Stimulated activated memory B cell treated with anti-CD40 and anti-IgM and Interleukin-4, amounts not matched to agents 10 μg/mL and 1 μg/mL and 100 μg/mL, for 72 hours (primary cell): ENCODE measurements at regions not wholly inside any gene's neighbourhood (a gene's known extent, or its start where the extent isn't known, plus 50 kb on each side); places are given as distances from the start of the nearest gene placed in this dataset.

ENCODE experiments used
- ATAC-seq: fragments of 150-1000 bp; cut with Tn5 transposase; 2 replicates; pipeline ENCODE4 v1.10.0; 2021
- H3K27ac Mint-ChIP-seq: one replicate; pipeline ENCODE4 v1.8.0; 2022; ENCODE audit warnings: mild to moderate bottlenecking, mixed read lengths
- H3K27me3 Mint-ChIP-seq: one replicate; pipeline ENCODE4 v1.8.0; 2022; ENCODE audit warnings: mixed read lengths
- H3K36me3 Mint-ChIP-seq: one replicate; pipeline ENCODE4 v1.8.0; 2022; ENCODE audit warnings: mixed read lengths
- H3K4me1 Mint-ChIP-seq: one replicate; pipeline ENCODE4 v1.8.0; 2022; ENCODE audit warnings: mixed read lengths
- H3K4me3 Mint-ChIP-seq: one replicate; pipeline ENCODE4 v1.8.0; 2022; ENCODE audit warnings: mild to moderate bottlenecking, moderate library complexity, mixed read lengths
- H3K9me3 Mint-ChIP-seq: one replicate; pipeline ENCODE4 v1.8.0; 2022; ENCODE audit warnings: mixed read lengths

DNA sequence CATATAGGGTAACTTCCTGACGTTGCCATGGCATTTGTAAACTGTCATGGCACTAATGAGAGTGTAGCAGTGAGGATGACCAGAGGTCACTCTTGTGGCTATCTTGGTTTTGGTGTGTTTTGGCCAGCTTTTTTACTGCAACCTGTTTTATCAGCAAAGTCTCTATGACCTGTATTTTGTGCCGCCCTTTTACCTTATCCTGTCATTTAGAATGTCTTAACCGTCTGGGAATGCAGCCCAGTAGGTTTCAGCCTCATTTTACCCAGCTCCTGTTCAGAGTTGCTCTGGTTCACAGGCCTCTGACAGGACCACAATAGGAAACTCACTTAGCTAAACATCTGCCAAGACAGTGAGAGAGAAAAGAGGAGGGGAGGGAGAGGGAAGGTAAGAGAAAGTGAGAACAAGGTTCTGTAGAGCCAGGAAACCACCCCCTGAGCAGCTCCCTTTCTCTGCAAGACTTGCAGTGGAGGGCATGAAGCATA lies 64.8 kb upstream of the PLEKHG3 start:
- Mint-ChIP-seq H3K27me3 (peaks cover 9% of the 10 kb centered on the region), H3K4me1 (no peaks in the 10 kb centered on the region)

GRCh38 chr14:64640839-64641238 lies 63.4 kb upstream of the PLEKHG3 start:
- Mint-ChIP-seq H3K4me3 (no peak overlapping the region), H3K4me1 (no peaks in the 10 kb centered on the region), H3K27ac (no peak overlapping the region), H3K36me3 (peaks cover 5% of the 10 kb centered on the region), H3K27me3 (peaks cover 10% of the 10 kb centered on the region), H3K9me3 (no peaks in the 10 kb centered on the region)
- ATAC-seq = no peak

More for the DNA sequence above, 64.8 kb upstream of the PLEKHG3 start:
- no peak for ATAC-seq
- Mint-ChIP-seq H3K36me3 (peaks cover 5% of the 10 kb centered on the region), H3K4me3 (no peak overlapping the region), H3K27ac (no peak overlapping the region), H3K9me3 (no peaks in the 10 kb centered on the region)

DNA sequence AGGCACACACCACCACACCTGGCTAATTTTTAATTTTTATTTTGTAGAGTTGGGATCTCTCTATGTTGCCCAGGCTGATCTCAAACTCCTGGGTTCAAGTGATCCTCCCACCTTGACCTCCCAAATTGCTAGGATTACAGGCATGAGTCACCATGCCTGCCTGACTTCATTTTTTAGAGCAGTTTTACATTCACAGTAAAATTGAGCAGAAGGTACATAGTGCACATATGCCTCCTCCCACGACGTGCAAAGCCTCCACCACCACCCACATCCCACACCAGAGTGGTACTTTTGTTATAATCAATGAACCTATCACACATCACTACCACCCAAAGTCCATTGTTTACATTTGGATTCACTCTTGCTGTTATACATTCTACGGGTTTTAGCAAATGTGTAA lies 62.5 kb upstream of the PLEKHG3 start:
- H3K36me3 Mint-ChIP-seq = peaks cover 5% of the 10 kb centered on the region
- H3K4me1 Mint-ChIP-seq = no peaks in the 10 kb centered on the region
- H3K27ac Mint-ChIP-seq = no peak overlapping the region
- H3K27me3 Mint-ChIP-seq = peaks cover 10% of the 10 kb centered on the region
- ATAC-seq = no peak
- H3K9me3 Mint-ChIP-seq = no peaks in the 10 kb centered on the region
- no peak overlapping the region for H3K4me3 Mint-ChIP-seq

- no peak overlapping the region for H3K4me3 Mint-ChIP-seq
- peaks cover 29% of the 10 kb centered on the region for H3K27me3 Mint-ChIP-seq
- ATAC-seq = no peak
- no peak overlapping the region for H3K27ac Mint-ChIP-seq
- H3K9me3 Mint-ChIP-seq = no peaks in the 10 kb centered on the region
- no peaks in the 10 kb centered on the region for H3K4me1 Mint-ChIP-seq
- H3K36me3 Mint-ChIP-seq = peaks cover 5% of the 10 kb centered on the region
Observed at GRCh38 chr14:64643709-64644108, 60.5 kb upstream of the PLEKHG3 start.

DNA sequence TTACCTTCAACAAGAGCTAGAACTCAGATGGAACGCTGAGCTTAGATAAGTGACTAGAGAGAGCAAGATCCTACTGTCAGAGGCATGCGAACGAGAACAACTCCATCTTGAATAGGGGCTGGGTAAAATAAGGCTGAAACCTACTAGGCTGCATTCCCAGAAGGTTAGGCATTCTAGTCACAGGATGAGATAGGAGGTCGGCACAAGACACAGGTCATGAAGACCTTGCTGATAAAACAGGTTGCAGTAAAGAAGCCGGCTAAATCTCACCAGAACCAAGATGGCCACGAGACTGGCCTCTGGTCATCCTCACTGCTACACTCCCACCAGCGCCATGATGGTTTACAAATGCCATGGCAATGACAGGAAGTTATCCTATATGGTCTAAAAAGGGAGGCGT lies 59.6 kb upstream of the PLEKHG3 start:
- Mint-ChIP-seq H3K9me3 (no peaks in the 10 kb centered on the region), H3K27ac (no peak overlapping the region), H3K27me3 (peaks cover 39% of the 10 kb centered on the region), H3K36me3 (peaks cover 5% of the 10 kb centered on the region), H3K4me3 (no peak overlapping the region), H3K4me1 (no peaks in the 10 kb centered on the region)
- no peak for ATAC-seq

DNA sequence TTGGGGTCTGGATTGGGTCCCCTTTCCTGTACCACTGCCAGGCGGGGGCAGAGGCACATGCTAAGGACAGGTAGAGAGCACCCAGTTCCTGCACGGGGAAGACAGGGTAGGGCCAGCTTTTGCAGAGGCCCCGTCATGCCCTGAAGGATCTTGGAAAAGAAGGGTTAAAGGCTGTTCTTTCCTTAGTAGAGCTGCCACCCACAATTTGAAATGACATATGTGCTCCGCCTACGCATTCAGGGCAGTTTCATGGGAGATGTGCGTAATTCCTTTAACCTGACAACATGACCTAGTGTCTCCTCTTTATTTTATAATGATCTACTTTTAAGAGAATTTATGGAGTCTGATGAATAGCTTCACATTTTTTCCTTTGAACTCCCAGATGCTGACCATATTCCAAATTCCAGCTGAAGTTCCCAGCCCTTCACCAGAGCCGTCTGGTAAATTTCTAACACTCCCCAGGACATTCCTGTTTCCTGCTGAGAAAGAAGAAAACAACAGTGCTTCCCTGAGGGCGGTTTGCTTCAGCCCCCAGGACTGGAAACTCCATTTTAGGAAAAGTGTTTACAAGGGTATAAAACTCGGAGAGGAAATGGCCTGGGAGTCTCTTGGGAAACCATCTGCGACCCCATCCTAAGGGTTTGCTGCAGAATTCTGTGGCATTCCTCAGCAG lies 58.9 kb upstream of the PLEKHG3 start:
- Mint-ChIP-seq H3K27me3 (peaks cover 46% of the 10 kb centered on the region), H3K4me1 (no peaks in the 10 kb centered on the region), H3K36me3 (peaks cover 5% of the 10 kb centered on the region), H3K27ac (no peak overlapping the region), H3K4me3 (no peak overlapping the region), H3K9me3 (no peaks in the 10 kb centered on the region)
- no peak for ATAC-seq

DNA sequence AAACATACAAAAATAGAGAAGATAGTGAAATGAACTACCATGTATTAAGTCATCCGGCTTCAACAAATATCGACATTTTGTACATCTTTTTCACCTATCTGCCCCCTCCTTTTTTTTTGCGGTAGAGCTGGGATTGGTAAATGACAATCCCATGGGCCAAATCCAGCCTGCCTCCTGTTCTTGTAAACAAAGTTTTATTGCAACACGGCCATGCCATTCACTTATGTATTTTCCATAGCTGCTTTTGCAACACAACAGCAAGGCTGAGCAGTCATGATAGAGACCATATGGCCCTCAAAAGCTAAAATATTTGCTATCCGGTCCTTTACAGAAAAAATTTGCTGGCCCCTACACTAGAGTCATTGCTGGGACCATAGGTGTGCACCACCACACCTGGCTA lies 58.1 kb upstream of the PLEKHG3 start:
- H3K36me3 Mint-ChIP-seq = peaks cover 5% of the 10 kb centered on the region
- H3K9me3 Mint-ChIP-seq = no peaks in the 10 kb centered on the region
- H3K4me3 Mint-ChIP-seq = no peak overlapping the region
- H3K27ac Mint-ChIP-seq = no peak overlapping the region
- ATAC-seq = no peak
- H3K27me3 Mint-ChIP-seq = peaks cover 47% of the 10 kb centered on the region
- no peaks in the 10 kb centered on the region for H3K4me1 Mint-ChIP-seq

DNA sequence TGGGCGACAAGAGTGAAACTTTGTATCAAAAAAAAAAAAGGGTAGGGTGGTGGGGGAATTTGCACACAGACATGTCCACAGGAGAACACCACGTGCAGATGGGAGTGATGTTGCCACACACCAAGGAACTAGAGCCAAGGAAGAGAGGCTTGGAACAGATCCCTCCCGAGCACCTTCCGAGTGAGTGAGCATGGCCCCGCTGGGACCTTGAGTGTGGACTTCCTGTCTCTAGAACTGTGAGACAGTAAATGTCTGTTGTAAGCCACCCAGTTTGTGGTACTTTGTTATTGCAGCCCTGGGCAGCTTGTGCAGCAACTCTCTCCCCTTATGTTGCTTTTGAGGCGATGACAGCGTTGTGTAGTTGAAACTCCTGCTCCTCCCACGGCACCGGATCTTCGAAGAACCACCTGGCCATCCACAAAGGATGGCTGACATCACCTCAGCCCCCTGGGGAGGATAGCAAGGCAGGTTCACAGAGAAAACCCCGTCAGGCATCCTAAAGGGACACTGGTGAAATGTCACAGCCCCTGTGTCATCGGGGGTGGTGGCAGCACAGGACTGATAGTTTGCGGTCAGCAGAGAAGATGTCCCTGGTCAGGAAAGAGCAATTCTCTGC lies 54.7 kb upstream of the PLEKHG3 start:
- H3K4me1 Mint-ChIP-seq = peaks cover 9% of the 10 kb centered on the region
- H3K4me3 Mint-ChIP-seq = no peak overlapping the region
- no peaks in the 10 kb centered on the region for H3K36me3 Mint-ChIP-seq
- H3K9me3 Mint-ChIP-seq = no peaks in the 10 kb centered on the region
- H3K27me3 Mint-ChIP-seq = peaks cover 37% of the 10 kb centered on the region
- ATAC-seq = no peak
- H3K27ac Mint-ChIP-seq = no peak overlapping the region

DNA sequence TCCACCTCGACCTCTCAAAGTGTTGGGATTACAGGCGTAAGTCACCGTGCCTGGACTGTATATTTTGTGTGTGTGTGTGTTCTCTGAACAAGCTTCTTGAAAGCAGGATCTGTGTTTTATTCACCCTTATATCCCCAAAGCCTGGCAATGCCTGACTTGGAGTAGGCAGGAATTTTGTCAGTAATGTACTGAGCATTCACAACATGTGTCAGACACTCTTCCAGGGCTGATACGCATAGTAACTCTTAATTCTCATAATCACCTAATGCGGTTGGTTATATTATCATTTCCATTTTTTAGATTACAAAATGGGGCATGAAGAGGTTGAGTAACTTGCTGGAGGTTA lies 50.4 kb upstream of the PLEKHG3 start:
- Mint-ChIP-seq H3K4me1 (peaks cover 14% of the 10 kb centered on the region), H3K4me3 (no peak overlapping the region), H3K36me3 (no peaks in the 10 kb centered on the region), H3K27ac (no peak overlapping the region), H3K9me3 (no peaks in the 10 kb centered on the region), H3K27me3 (peaks cover 29% of the 10 kb centered on the region)
- ATAC-seq = no peak

- H3K27ac Mint-ChIP-seq = no peak overlapping the region
- H3K9me3 Mint-ChIP-seq = no peaks in the 10 kb centered on the region
- H3K4me1 Mint-ChIP-seq = peaks cover 17% of the 10 kb centered on the region
- peak; percentile 83 for ATAC-seq
- H3K36me3 Mint-ChIP-seq = no peaks in the 10 kb centered on the region
- no peak overlapping the region for H3K4me3 Mint-ChIP-seq
- peaks cover 24% of the 10 kb centered on the region for H3K27me3 Mint-ChIP-seq
Observed at GRCh38 chr14:64654246-64654900, 49.9 kb upstream of the PLEKHG3 start.
